LHCN-M2 (cell line): ENCODE measurements at regions not wholly inside any gene's neighbourhood (a gene's known extent, or its start where the extent isn't known, plus 50 kb on each side); places are given as distances from the start of the nearest gene placed in this dataset.
A peak's percentile ranks its signal among the peaks of the same experiment; 100 is the strongest.
"Not testable (repeated sequence)": the region's sequence is repeated elsewhere in the genome, so short reads cannot be mapped to it uniquely, and the experiment has no call there.

ENCODE experiments used
- DNase-seq: peaks from one replicate; pipeline ENCODE4 v3.0.0-alpha.2; 2012; ENCODE audit warnings: low read depth

- DNase-seq, result peak; percentile 71
Measured at GRCh38 chr7:19537942-19538401, 170.9 kb downstream of the POLR1F start.

DNA sequence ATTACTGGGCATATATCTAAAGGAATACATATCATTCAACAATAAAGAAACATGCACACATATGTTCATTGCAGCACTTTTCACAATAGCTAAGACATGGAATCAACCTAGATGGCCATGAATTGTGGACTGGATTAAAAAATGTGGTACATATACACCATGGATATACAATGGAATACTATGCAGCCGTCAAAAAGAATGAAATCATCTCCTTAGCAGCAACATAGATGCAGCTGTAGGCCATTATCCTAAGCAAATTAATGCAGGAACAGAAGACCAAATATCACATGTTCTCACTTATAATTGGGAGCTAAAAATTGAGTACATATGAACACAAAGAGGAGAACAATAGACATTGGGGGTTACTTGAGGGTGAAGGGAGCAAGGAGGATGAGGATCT is 175.6 kb downstream of the POLR1F start:
- no peak for DNase-seq

GRCh38 chr7:19530852-19531251 is 178.0 kb downstream of the POLR1F start:
- DNase-seq, result no peak

DNA sequence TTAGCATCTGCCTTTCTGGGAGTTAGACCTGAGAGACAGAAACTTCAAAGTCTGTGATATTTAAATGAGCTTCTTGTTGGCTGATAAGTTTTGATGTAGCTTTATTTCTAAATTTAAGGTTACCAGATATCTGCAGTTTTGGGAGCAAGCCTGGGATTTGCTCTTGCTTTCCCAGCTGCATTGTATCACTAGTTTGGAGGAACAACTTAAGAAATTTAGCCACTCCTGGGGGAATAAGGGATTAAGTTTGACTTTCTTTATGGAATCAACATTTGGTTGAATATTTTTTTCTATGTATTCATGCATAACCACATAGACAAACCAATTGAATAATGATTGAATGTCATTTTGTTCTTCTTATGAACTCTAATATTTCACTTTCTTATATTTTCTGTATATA is 178.6 kb downstream of the POLR1F start:
- peak; percentile 76 for DNase-seq

DNA sequence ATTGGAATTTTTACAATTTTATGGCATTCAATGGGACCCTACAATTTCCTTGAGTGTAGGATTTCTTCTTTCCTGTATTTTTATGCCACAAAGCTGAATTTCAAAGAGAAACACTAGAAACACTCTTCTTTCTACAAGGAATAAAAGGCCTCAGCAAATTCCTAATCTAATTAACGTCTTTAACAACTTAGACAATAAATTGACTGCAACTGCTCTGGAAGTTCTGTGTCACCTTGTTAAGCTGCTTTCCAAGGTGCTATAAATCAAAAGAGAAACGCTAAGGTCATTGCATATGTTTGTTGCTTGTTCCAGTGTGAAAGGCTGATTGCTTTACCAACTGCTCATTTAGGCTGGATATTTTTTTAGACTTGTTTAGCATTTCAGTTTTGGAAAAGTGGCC is 182.2 kb downstream of the POLR1F start:
- DNase-seq, result no peak

- DNase-seq, result peak; percentile 98
Measured at GRCh38 chr7:19522486-19522885, 186.4 kb downstream of the POLR1F start.

DNA sequence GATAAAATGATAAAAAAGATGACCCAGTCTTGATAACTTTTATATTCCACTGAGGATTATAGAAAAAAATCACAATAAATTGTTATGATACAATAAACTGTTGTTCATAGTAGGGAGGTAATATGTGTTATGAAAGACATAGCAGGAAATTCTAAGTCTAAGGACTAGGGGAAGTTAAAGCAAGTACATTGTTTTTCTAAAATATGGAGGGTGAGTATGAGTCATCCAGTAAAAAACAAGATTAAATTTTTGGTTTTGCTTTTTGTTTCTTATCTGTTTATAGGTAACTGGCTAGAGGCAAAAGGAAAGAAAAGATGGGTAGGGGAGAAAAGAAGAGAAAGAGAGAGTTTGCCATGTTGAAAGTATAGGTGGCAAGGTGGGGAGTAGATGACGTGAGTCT is 188.4 kb downstream of the POLR1F start:
- DNase-seq, result peak; percentile 33

- peak; percentile 69 for DNase-seq
Measured at GRCh38 chr7:19519443-19520021, 189.3 kb downstream of the POLR1F start.

- not testable (repeated sequence) for DNase-seq
Measured at GRCh38 chr7:19517546-19517945, 191.3 kb downstream of the POLR1F start.

- no peak for DNase-seq
Measured at GRCh38 chr7:19508821-19509220, 200.0 kb downstream of the POLR1F start.

GRCh38 chr7:19508124-19508523 is 200.7 kb downstream of the POLR1F start:
- DNase-seq, result no peak

DNA sequence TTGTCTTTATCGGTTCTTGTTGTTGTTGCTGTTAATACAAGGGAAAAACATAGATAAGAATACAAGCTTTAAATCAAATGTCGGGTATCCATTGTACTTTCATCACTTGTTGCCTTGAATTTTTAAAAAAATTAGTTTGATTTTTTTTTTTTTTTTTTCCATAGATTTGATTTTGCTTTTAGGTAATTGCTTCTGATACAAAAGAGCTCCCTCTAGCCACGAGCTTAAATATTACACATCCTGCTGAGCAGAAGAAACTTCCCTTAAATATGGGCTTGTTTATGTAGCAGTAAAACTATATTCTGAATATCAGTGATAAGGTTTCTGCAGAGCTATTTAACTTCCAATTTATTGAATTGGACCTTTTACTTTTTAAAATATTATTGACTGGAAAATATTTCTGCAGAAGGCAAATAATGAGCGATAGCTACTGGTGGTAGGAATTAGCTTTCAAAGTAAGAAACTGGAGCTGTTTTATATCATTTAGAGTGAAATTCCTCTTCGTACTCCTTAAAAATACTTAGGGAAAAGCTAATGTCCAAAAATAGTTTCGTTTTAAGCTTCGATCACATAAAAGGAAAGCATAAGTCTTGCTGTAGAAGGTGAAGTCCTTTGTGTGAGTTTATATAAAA is 216.9 kb downstream of the POLR1F start:
- DNase-seq, result peak; percentile 67

- peak; percentile 58 for DNase-seq
Measured at GRCh38 chr7:19491371-19491770, 217.5 kb downstream of the POLR1F start.

GRCh38 chr7:19489162-19489820 is 219.5 kb downstream of the POLR1F start:
- no peak for DNase-seq

DNA sequence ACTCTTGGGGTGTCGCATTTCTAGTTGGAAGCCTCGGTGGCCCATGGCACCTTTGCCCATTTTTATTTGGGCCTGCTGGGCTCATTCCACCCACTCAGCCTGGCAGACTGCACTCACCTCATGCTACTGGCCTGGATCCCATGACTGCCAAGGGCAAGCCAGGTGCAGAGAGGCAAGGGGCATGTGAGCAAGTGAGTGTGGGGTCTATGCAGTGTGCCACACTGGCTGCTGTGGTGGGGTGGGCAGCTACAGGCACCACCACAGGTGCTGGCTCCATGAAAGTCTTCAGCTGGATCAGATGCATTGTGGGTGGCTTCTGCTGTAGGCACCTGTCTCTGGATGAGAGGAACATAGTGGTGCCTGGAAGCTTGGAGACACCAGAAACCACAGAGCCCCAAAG is 220.8 kb downstream of the POLR1F start:
- no peak for DNase-seq

DNA sequence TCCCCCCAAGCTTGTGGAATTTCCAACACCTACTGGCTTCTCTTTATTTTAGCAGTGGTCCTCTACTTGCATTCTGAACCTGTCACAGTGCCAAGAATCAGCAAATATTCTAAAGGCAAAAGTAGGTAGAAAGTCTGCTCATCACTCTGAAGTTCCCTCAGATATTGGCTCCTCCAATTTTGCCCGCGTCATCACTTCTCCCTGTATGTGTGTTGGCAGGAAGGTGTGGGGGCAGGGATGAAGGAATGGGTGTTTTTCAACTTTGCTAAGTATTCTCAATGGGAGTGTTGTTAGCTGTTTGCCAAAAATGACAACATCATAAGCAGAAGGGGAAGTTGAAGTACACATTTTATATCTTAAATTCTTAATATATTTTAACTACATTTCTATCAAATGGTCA is 226.2 kb downstream of the POLR1F start:
- no peak for DNase-seq

DNA sequence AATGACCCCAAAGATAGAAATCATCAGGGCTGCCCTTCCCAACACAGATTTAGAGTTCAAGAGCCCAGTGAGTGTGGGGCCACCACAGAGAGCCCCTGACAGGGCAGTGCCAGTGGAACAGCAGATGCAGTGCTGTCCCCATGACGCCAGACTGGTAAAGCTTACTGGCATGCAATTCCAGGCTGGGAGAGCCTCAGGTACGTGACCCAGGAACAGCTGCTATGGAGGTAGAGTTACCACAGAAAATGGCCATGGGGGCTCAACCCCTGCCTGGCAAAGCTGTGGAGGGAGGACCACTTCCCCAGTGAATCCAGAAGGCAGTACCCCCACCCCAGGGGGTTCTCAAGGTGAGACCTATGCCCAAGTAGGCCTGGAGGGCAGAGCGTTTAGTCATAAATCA is 228.5 kb downstream of the POLR1F start:
- DNase-seq, result no peak

DNA sequence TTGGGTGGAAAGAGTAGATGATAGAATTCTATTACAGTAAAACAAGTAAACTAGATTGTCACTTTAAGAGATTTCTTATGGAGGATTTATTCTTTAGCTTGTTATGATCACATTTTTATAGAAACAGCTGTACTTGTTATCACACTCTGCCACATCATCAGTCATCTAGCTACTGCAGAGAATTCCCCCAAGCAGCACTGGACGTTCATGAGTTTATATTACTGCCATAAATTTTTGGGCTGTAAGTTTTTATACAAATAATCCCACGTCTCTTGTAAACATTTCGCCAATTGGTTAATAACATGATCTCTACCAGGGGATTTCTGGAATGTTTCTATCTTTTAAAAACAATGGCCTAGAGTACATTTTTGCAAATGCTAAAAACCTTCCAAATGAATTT is 238.8 kb downstream of the POLR1F start:
- DNase-seq, result peak; percentile 80

DNA sequence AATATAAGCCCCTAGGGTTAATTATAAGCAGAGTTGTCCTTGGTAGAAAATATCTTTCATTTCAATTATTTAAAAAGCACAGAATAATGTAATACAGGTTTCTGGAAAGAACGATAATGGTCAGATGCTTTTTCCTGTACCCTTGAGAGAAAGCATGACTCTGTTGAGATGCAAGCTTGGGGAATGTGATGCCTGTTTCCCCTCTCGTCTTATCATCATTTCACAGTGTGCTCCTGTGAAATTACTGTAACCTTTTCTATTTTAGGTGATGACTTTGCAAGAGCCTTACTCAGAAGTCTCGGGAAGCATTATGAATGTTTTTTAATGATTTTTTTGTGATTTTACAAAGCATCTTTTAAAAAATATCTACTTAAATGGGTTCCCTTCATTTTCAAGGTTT is 243.0 kb downstream of the POLR1F start:
- DNase-seq, result no peak

GRCh38 chr7:19464751-19465150 is 244.1 kb downstream of the POLR1F start:
- DNase-seq, result no peak

GRCh38 chr7:19464241-19464640 is 244.6 kb downstream of the POLR1F start:
- peak; percentile 27 for DNase-seq

DNA sequence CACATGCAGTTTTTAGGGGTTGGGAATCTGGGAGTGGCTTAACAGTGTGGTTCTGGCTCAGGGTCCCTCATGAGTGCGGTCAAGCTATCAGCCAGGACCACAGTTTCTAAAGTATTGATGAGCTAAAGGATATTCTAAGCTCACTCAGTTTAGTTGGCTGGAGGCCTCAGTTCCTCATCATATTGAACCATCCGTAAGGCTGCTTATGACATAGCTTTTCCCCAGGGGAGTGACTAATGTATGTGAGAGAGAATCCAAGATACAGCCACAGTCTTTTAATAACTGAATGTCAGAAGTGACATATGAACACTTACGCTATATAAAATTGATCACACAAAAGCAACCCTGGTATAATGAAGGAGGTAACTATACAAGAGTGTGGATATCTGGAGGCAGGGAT is 245.3 kb downstream of the POLR1F start:
- DNase-seq, result peak; percentile 23

- DNase-seq, result no peak
Measured at GRCh38 chr7:19455623-19456022, 253.2 kb downstream of the POLR1F start.
